Jurkat, Clone E6-1 (cell line): ENCODE measurements at regions not wholly inside any gene's neighbourhood (a gene's known extent, or its start where the extent isn't known, plus 50 kb on each side); places are given as distances from the start of the nearest gene placed in this dataset.
"Not testable (repeated sequence)": the region's sequence is repeated elsewhere in the genome, so short reads cannot be mapped to it uniquely, and the experiment has no call there.

Experiments used
- DNase-seq: peaks from one replicate; pipeline ENCODE4 v3.0.0-alpha.2; 2011; ENCODE audit warnings: low read depth, low spot score
- H3K4me3 ChIP-seq: 2 replicates; pipeline ENCODE4 v1.5.1; 2011; ENCODE audit warnings: mild to moderate bottlenecking, low read length, control low read depth, moderate library complexity

DNA sequence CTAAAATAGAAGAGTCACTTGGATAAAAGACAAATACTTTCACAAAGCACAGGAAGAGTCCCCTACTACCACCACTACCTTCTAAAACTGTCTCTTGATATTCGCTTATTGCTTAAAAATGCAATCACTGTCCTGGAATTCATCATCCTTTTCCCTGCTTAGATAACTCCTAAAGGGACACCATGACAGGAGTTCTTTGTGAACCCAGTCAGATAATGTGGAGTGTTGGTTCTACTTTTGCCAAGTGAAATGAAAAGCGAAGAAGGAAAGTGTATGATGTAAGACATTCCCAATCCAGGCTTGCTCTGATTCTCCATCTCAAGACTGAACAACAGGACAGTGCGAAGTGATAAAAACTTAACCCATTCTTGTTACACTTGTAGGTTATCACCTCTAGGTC lies 103.0 kb downstream of the MTERF1 start:
- H3K4me3 ChIP-seq, result no peak overlapping the region
- DNase-seq, result no peak

GRCh38 chr7:91778416-91778815 lies 102.1 kb downstream of the MTERF1 start:
- no peak overlapping the region for H3K4me3 ChIP-seq
- no peak for DNase-seq

GRCh38 chr7:91780521-91780920 lies 100.0 kb downstream of the MTERF1 start:
- H3K4me3 ChIP-seq, result no peak overlapping the region
- no peak for DNase-seq

GRCh38 chr7:91784469-91784868 lies 96.0 kb downstream of the MTERF1 start:
- H3K4me3 ChIP-seq, result no peak overlapping the region
- peak; percentile 22 for DNase-seq

DNA sequence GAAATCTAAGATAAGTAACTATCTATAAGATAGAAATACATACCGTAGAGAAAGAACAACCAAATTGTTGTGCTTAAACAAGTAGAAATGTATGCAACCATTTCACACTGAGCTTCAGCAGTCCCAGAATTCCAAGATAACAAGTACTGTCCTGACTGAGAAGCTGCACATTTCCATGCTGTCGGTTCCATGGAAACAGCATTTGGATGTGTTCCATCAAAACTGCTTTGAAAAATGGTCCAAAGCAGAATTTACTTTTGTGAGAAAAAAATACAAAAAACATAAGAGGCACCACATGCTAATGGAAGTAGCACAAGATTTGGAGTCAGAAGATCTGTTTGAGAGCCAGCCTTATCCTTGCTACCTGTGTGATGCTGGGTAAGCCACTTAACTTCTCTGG lies 92.6 kb downstream of the MTERF1 start:
- no peak for DNase-seq
- no peak overlapping the region for H3K4me3 ChIP-seq

- H3K4me3 ChIP-seq, result no peak overlapping the region
- no peak for DNase-seq
Observed at GRCh38 chr7:91789086-91789485, 91.4 kb downstream of the MTERF1 start.

DNA sequence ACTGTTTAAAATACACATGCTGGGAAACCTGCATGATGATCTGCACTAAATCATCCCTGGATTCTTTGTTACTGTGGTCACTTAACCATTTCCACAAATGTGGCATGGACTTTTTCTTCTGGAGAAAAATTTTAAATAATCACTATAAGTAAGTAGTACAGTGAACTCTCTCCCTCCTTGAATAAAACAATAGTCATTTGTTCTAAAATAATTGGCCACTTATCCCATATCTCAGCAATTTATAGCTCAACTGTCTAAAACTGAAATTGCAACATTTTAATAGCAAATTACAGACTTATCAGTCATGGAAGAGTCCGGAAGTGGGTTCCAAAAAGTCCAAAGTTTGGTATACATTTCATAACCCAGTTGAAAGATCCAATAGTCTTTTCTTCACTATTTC lies 90.9 kb downstream of the MTERF1 start:
- no peak overlapping the region for H3K4me3 ChIP-seq
- DNase-seq, result no peak

GRCh38 chr7:91790646-91791045 lies 89.9 kb downstream of the MTERF1 start:
- H3K4me3 ChIP-seq, DNase-seq: not testable (repeated sequence)

GRCh38 chr7:91796122-91796521 lies 84.4 kb downstream of the MTERF1 start:
- no peak overlapping the region for H3K4me3 ChIP-seq
- no peak for DNase-seq

- no peak overlapping the region for H3K4me3 ChIP-seq
- DNase-seq, result no peak
Observed at GRCh38 chr7:91798425-91798824, 82.1 kb downstream of the MTERF1 start.

GRCh38 chr7:91800389-91800788 lies 80.1 kb downstream of the MTERF1 start:
- H3K4me3 ChIP-seq, result no peak overlapping the region
- DNase-seq, result no peak

GRCh38 chr7:91801331-91801983 lies 79.0 kb downstream of the MTERF1 start:
- no peak for DNase-seq
- no peak overlapping the region for H3K4me3 ChIP-seq

GRCh38 chr7:91811236-91811635 lies 69.3 kb downstream of the MTERF1 start:
- no peak overlapping the region for H3K4me3 ChIP-seq
- no peak for DNase-seq

DNA sequence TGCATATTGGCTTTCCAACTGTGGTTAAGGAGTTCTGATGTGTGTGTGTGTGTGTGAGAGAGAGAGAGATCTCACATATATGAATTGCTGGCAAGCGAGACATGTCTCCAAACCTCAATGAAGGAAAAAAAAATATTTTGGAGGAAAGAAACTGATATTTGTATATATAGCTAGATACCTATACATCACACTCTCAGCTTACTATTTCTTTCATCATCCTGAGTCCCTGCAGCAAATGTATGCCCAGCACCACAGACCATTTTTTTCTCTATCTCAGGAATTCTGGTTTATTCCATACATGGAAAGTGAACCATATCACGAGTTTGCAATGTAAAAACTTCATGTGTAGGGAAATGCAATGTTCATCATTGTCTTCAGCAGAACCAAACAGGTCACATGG lies 68.9 kb downstream of the MTERF1 start:
- no peak for DNase-seq
- no peak overlapping the region for H3K4me3 ChIP-seq

- H3K4me3 ChIP-seq, result no peak overlapping the region
- DNase-seq, result no peak
Observed at GRCh38 chr7:91812388-91812787, 68.1 kb downstream of the MTERF1 start.

DNA sequence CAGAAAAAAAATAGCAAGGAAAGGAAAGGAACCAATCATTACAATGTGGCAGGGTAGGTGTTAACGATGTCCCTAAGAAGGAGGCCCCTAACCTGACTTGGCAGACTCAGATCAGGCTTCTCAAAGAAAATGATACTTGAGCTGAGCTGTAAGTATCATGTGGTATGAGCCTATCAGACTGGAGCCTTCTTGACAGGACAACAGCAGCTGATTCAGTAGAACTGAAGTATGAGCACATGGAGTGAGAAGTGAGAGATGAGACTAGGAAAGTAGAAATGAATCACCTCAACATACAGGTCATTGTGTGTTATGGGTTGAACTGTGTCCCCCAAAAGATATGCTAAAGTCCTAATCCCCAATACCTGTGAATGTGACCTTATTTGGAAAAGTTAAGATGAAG lies 66.3 kb downstream of the MTERF1 start:
- H3K4me3 ChIP-seq, result no peak overlapping the region
- DNase-seq, result no peak
